Gastrocnemius medialis (tissue), 4 donors: ENCODE measurements at regions not wholly inside any gene's neighbourhood (a gene's known extent, or its start where the extent isn't known, plus 50 kb on each side); places are given as distances from the start of the nearest gene placed in this dataset.

Experiments used
- POLR2A ChIP-seq, 2 donors: fragments of 450-650 bp; IDR thresholded peaks; one replicate each; pipeline ENCODE4 v1.6.1; 2017; ENCODE audit warnings: antibody characterized with exemption in 2 of 2, mild to moderate bottlenecking in 2 of 2, moderate library complexity in 2 of 2
- TF ChIP-seq, protein P1 (sequence below), 5 experiments: fragments of 450-650 bp in 3 of 5; fragments of 200-600 bp in 2 of 5; sonication (generic) in 2 of 5; IDR thresholded peaks in 4 of 5; conservative IDR thresholded peaks in 1 of 5; 1 replicate in 4 of 5; 2 replicates in 1 of 5; pipeline ENCODE4 v1.5.1; 2016 to 2019; ENCODE audit warnings: antibody characterized with exemption in 5 of 5, mild to moderate bottlenecking in 3 of 5, moderate library complexity in 3 of 5

DNA sequence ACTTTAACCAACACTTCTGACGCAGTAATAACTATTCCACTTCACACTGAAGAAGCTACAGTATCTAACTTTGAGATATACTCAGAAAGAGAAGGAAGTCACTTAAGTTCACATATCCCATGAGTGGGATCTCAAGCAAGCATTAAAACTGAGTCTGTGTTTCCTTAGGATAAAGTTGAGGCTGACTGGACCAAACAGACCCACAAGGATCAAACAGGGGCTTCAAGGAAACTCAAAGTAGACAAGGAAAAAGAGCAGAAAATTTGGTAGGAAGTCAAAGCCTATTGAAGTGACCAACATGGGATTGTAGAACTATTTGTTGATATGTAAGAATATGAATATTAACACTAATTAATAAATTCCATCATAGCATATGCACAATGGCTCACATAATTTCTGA, 294.9 kb downstream of the ADGB start:
- TF ChIP-seq, protein P1, sequence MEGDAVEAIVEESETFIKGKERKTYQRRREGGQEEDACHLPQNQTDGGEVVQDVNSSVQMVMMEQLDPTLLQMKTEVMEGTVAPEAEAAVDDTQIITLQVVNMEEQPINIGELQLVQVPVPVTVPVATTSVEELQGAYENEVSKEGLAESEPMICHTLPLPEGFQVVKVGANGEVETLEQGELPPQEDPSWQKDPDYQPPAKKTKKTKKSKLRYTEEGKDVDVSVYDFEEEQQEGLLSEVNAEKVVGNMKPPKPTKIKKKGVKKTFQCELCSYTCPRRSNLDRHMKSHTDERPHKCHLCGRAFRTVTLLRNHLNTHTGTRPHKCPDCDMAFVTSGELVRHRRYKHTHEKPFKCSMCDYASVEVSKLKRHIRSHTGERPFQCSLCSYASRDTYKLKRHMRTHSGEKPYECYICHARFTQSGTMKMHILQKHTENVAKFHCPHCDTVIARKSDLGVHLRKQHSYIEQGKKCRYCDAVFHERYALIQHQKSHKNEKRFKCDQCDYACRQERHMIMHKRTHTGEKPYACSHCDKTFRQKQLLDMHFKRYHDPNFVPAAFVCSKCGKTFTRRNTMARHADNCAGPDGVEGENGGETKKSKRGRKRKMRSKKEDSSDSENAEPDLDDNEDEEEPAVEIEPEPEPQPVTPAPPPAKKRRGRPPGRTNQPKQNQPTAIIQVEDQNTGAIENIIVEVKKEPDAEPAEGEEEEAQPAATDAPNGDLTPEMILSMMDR (IDR thresholded peaks at IDR 0.05 in 4 of 5, conservative IDR thresholded peaks at IDR 0.05 in 1 of 5): no peak
- TF ChIP-seq POLR2A (IDR thresholded peaks at IDR 0.05): no peak
